ENCODE measurements at regions not wholly inside any gene's neighbourhood (a gene's known extent, or its start where the extent isn't known, plus 50 kb on each side); places are given as distances from the start of the nearest gene placed in this dataset.

DNA sequence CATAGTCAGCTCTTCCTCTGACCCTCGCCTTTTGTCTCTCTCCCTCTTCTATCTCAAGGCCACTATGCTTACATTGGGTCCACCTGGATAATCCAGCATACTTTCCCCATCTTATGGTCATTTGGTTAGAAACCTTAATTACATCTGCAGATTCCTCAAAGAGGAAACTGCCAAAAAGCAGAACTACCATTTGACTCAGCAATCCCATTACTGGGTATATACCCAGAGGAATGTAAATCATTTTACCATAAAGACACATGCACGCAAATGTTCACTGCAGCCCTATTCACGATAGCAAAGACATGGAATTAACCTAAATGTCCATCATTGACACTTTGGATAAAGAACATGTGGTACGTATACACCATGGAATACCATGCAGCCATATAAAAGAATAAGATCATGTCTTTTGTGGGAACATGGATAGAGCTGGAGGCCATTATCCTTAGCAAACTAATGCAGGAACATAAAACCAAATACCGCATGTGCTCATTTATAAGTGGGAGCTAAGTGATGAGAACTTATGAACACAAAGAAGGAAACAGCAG is 114.8 kb upstream of the NPY start:
- TF ChIP-seq EZH2 (IDR thresholded peaks at IDR 0.05; ENCODE audit: borderline replicate concordance, insufficient read depth, low read length, poor library complexity, severe bottlenecking) (no peak), RAD21 (conservative IDR thresholded peaks at IDR 0.05) (no peak), POLR2AphosphoS5 (IDR thresholded peaks at IDR 0.05) (no peak), MXI1 (conservative IDR thresholded peaks at IDR 0.05; ENCODE audit: poor library complexity, severe bottlenecking) (no peak), REST (IDR thresholded peaks at IDR 0.05; ENCODE audit: borderline replicate concordance) (no peak)
- TF ChIP-seq, protein P1, sequence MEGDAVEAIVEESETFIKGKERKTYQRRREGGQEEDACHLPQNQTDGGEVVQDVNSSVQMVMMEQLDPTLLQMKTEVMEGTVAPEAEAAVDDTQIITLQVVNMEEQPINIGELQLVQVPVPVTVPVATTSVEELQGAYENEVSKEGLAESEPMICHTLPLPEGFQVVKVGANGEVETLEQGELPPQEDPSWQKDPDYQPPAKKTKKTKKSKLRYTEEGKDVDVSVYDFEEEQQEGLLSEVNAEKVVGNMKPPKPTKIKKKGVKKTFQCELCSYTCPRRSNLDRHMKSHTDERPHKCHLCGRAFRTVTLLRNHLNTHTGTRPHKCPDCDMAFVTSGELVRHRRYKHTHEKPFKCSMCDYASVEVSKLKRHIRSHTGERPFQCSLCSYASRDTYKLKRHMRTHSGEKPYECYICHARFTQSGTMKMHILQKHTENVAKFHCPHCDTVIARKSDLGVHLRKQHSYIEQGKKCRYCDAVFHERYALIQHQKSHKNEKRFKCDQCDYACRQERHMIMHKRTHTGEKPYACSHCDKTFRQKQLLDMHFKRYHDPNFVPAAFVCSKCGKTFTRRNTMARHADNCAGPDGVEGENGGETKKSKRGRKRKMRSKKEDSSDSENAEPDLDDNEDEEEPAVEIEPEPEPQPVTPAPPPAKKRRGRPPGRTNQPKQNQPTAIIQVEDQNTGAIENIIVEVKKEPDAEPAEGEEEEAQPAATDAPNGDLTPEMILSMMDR (IDR thresholded peaks at IDR 0.05; ENCODE audit: poor library complexity, severe bottlenecking): no peak
